ENCODE measurements at regions not wholly inside any gene's neighbourhood (a gene's known extent, or its start where the extent isn't known, plus 50 kb on each side); places are given as distances from the start of the nearest gene placed in this dataset.

DNA sequence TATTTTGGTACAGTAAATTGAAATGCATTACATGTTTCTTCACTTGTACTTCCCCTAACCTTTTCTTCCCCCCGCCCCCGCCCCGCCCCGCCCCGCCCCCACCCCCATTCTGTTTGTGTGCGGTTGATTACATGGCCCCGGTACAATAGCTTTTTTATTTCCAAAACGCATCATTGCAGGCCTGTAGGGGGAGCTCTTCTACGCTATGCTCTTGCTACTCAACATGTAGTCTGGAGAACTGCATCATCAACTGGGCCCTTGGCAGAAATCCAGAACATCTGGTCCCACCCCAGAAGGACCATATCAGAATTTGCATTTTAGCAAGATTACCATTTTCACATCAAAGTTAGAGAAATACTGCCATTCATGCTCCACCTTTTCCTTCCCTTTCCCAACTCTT, 333.3 kb upstream of the DDX53 start:
- Histone ChIP-seq H3K36me3 (ENCODE audit: insufficient read depth, low read length) (no peaks in the 10 kb centered on the region), H3K27ac (ENCODE audit: low read depth, low read length) (no peak overlapping the region), H3K9me3 (ENCODE audit: low read length) (no peaks in the 10 kb centered on the region), H3K4me3 (ENCODE audit: low read depth in 1 of 2, low read length in 2 of 2) (no peak overlapping the region), H3K9ac (ENCODE audit: low read length) (no peak overlapping the region), H3K27me3 (ENCODE audit: control insufficient read depth in 1 of 2, insufficient read depth in 2 of 2, low read length in 2 of 2) (no peaks in the 10 kb centered on the region), H3K4me1 (ENCODE audit: insufficient read depth, low read length) (no peaks in the 10 kb centered on the region)

DNA sequence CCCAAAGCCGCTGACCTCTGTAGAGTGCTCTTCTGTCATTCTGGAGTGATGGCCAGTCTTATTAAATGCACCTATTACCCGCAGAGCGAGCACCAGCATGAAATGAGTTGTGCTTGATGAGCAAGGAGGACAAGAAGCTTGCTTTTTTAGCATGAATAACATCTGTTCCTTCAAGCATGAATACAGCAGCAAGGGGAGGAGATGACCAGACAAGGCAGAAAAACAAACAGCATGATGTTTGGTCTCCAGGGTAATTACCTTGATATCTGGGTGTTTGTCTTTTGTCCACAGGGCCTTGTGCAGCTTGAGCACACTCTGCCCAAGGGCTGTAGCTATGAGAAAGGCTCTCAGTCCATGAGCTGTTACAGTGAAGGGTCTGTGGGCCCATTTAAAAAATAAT, 324.8 kb upstream of the DDX53 start:
- no peak overlapping the region for H3K9ac ChIP-seq (ENCODE audit: low read length)
- H3K4me1 ChIP-seq (ENCODE audit: insufficient read depth, low read length) = no peaks in the 10 kb centered on the region
- no peaks in the 10 kb centered on the region for H3K9me3 ChIP-seq (ENCODE audit: low read length)
- H3K36me3 ChIP-seq (ENCODE audit: insufficient read depth, low read length) = no peaks in the 10 kb centered on the region
- no peak overlapping the region for H3K4me3 ChIP-seq (ENCODE audit: low read depth in 1 of 2, low read length in 2 of 2)
- no peak overlapping the region for H3K27ac ChIP-seq (ENCODE audit: low read depth, low read length)
- H3K27me3 ChIP-seq (ENCODE audit: control insufficient read depth in 1 of 2, insufficient read depth in 2 of 2, low read length in 2 of 2) = no peaks in the 10 kb centered on the region

DNA sequence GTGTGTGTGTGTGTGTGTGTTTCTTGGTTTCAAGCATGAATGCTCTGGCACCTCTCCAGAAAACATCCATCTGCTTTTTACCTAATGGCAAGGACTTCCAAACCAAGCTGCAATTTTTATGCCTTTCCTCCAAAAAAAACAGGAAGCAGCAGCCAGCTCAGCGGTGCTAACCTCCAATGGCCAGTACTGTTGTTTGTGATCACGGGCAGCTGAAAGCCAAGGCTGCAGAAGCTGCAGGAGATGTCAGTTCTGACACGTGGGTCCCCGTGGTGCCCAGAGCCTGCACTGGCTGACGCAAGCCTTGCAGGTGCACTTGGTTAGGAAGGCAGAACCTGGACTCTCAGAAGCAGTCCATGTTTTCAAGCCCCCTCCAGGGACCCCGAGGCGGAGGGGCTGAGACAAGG, 313.6 kb upstream of the DDX53 start:
- Histone ChIP-seq H3K4me1 (ENCODE audit: insufficient read depth, low read length) (no peaks in the 10 kb centered on the region), H3K27me3 (ENCODE audit: control insufficient read depth in 1 of 2, insufficient read depth in 2 of 2, low read length in 2 of 2) (no peaks in the 10 kb centered on the region), H3K9ac (ENCODE audit: low read length) (no peak overlapping the region), H3K36me3 (ENCODE audit: insufficient read depth, low read length) (no peaks in the 10 kb centered on the region), H3K27ac (ENCODE audit: low read depth, low read length) (no peak overlapping the region), H3K4me3 (ENCODE audit: low read depth in 1 of 2, low read length in 2 of 2) (no peak overlapping the region), H3K9me3 (ENCODE audit: low read length) (no peaks in the 10 kb centered on the region)

- Histone ChIP-seq H3K4me1 (ENCODE audit: insufficient read depth, low read length) (no peaks in the 10 kb centered on the region), H3K27me3 (ENCODE audit: control insufficient read depth in 1 of 2, insufficient read depth in 2 of 2, low read length in 2 of 2) (no peaks in the 10 kb centered on the region), H3K27ac (ENCODE audit: low read depth, low read length) (no peak overlapping the region), H3K4me3 (ENCODE audit: low read depth in 1 of 2, low read length in 2 of 2) (no peak overlapping the region), H3K36me3 (ENCODE audit: insufficient read depth, low read length) (no peaks in the 10 kb centered on the region), H3K9me3 (ENCODE audit: low read length) (no peaks in the 10 kb centered on the region), H3K9ac (ENCODE audit: low read length) (no peak overlapping the region)
Observed at GRCh38 chrX:22689290-22689689, 310.5 kb upstream of the DDX53 start.

- Histone ChIP-seq H3K9me3 (ENCODE audit: low read length) (no peaks in the 10 kb centered on the region), H3K9ac (ENCODE audit: low read length) (no peak overlapping the region), H3K36me3 (ENCODE audit: insufficient read depth, low read length) (no peaks in the 10 kb centered on the region), H3K27ac (ENCODE audit: low read depth, low read length) (no peak overlapping the region), H3K4me3 (ENCODE audit: low read depth in 1 of 2, low read length in 2 of 2) (no peak overlapping the region), H3K4me1 (ENCODE audit: insufficient read depth, low read length) (no peaks in the 10 kb centered on the region), H3K27me3 (ENCODE audit: control insufficient read depth in 1 of 2, insufficient read depth in 2 of 2, low read length in 2 of 2) (no peaks in the 10 kb centered on the region)
Observed at GRCh38 chrX:22690116-22690515, 309.6 kb upstream of the DDX53 start.

- no peak overlapping the region for H3K27ac ChIP-seq (ENCODE audit: low read depth, low read length)
- H3K4me3 ChIP-seq (ENCODE audit: low read depth in 1 of 2, low read length in 2 of 2) = no peak overlapping the region
- no peaks in the 10 kb centered on the region for H3K9me3 ChIP-seq (ENCODE audit: low read length)
- H3K27me3 ChIP-seq (ENCODE audit: control insufficient read depth in 1 of 2, insufficient read depth in 2 of 2, low read length in 2 of 2) = no peaks in the 10 kb centered on the region
- H3K4me1 ChIP-seq (ENCODE audit: insufficient read depth, low read length) = no peaks in the 10 kb centered on the region
- no peaks in the 10 kb centered on the region for H3K36me3 ChIP-seq (ENCODE audit: insufficient read depth, low read length)
- no peak overlapping the region for H3K9ac ChIP-seq (ENCODE audit: low read length)
Observed at GRCh38 chrX:22691966-22692565, 307.7 kb upstream of the DDX53 start.

DNA sequence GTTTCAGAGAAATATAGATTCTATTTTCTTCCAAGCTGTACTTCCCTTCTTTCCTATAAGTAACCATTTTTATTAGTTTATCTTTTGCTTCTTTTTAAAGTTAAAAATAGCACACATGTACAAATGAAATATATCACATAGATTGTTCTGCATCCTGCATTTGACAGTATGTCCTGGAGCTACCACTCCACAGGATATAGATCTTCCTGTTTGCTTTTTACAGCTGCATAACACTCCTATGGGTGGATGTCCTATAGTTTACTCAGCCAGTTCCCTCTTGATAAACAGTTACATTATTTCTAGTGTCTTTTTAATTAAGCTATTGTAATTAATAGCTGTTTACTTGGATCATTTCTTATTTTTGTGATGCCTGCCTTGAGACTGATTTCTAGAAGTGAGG, 301.6 kb upstream of the DDX53 start:
- no peaks in the 10 kb centered on the region for H3K27me3 ChIP-seq (ENCODE audit: control insufficient read depth in 1 of 2, insufficient read depth in 2 of 2, low read length in 2 of 2)

GRCh38 chrX:22699581-22700091, 300.1 kb upstream of the DDX53 start:
- Histone ChIP-seq H3K27me3 (ENCODE audit: control insufficient read depth in 1 of 2, insufficient read depth in 2 of 2, low read length in 2 of 2) (no peaks in the 10 kb centered on the region), H3K4me1 (ENCODE audit: insufficient read depth, low read length) (no peaks in the 10 kb centered on the region), H3K9me3 (ENCODE audit: low read length) (no peaks in the 10 kb centered on the region), H3K4me3 (ENCODE audit: low read depth in 1 of 2, low read length in 2 of 2) (no peak overlapping the region), H3K9ac (ENCODE audit: low read length) (no peak overlapping the region), H3K27ac (ENCODE audit: low read depth, low read length) (no peak overlapping the region), H3K36me3 (ENCODE audit: insufficient read depth, low read length) (no peaks in the 10 kb centered on the region)

More for the DNA sequence above, 301.6 kb upstream of the DDX53 start:
- H3K36me3 ChIP-seq (ENCODE audit: insufficient read depth, low read length) = no peaks in the 10 kb centered on the region
- no peak overlapping the region for H3K9ac ChIP-seq (ENCODE audit: low read length)
- H3K9me3 ChIP-seq (ENCODE audit: low read length) = no peaks in the 10 kb centered on the region
- no peak overlapping the region for H3K27ac ChIP-seq (ENCODE audit: low read depth, low read length)
- H3K4me1 ChIP-seq (ENCODE audit: insufficient read depth, low read length) = no peaks in the 10 kb centered on the region
- no peak overlapping the region for H3K4me3 ChIP-seq (ENCODE audit: low read depth in 1 of 2, low read length in 2 of 2)

DNA sequence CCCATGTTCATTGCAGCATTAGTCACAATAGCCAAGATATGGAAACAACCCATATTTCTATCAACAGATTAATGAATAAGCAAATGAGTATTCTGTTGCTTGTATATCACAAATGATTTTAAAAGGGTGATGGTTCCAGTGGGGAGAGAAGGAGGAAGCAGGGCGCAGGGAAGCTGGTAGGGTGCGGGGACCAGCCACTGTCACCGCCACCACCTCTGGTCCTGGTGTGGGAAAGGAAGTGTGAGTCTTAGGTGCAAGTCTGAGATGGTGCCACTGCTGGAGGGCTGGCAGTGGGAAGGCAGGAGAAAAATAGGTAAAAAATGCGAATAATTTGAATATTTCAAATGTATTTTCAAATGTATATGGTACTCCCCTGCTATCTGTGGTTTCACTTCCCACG, 286.8 kb upstream of the DDX53 start:
- no peak overlapping the region for H3K9ac ChIP-seq (ENCODE audit: low read length)
- no peaks in the 10 kb centered on the region for H3K27me3 ChIP-seq (ENCODE audit: control insufficient read depth in 1 of 2, insufficient read depth in 2 of 2, low read length in 2 of 2)
- no peaks in the 10 kb centered on the region for H3K36me3 ChIP-seq (ENCODE audit: insufficient read depth, low read length)
- H3K27ac ChIP-seq (ENCODE audit: low read depth, low read length) = no peak overlapping the region
- no peaks in the 10 kb centered on the region for H3K9me3 ChIP-seq (ENCODE audit: low read length)
- H3K4me3 ChIP-seq (ENCODE audit: low read depth in 1 of 2, low read length in 2 of 2) = no peak overlapping the region
- no peaks in the 10 kb centered on the region for H3K4me1 ChIP-seq (ENCODE audit: insufficient read depth, low read length)

- Histone ChIP-seq H3K9ac (ENCODE audit: low read length) (no peak overlapping the region), H3K4me3 (ENCODE audit: low read depth in 1 of 2, low read length in 2 of 2) (no peak overlapping the region), H3K4me1 (ENCODE audit: insufficient read depth, low read length) (no peaks in the 10 kb centered on the region), H3K9me3 (ENCODE audit: low read length) (no peaks in the 10 kb centered on the region), H3K27ac (ENCODE audit: low read depth, low read length) (no peak overlapping the region), H3K36me3 (ENCODE audit: insufficient read depth, low read length) (no peaks in the 10 kb centered on the region), H3K27me3 (ENCODE audit: control insufficient read depth in 1 of 2, insufficient read depth in 2 of 2, low read length in 2 of 2) (no peaks in the 10 kb centered on the region)
Observed at GRCh38 chrX:22730542-22730941, 269.2 kb upstream of the DDX53 start.

- no peaks in the 10 kb centered on the region for H3K27me3 ChIP-seq (ENCODE audit: control insufficient read depth in 1 of 2, insufficient read depth in 2 of 2, low read length in 2 of 2)
- H3K4me3 ChIP-seq (ENCODE audit: low read depth in 1 of 2, low read length in 2 of 2) = no peak overlapping the region
- no peaks in the 10 kb centered on the region for H3K4me1 ChIP-seq (ENCODE audit: insufficient read depth, low read length)
- H3K36me3 ChIP-seq (ENCODE audit: insufficient read depth, low read length) = no peaks in the 10 kb centered on the region
- H3K9ac ChIP-seq (ENCODE audit: low read length) = no peak overlapping the region
- H3K9me3 ChIP-seq (ENCODE audit: low read length) = no peaks in the 10 kb centered on the region
- H3K27ac ChIP-seq (ENCODE audit: low read depth, low read length) = no peak overlapping the region
Observed at GRCh38 chrX:22737541-22737940, 262.2 kb upstream of the DDX53 start.

- H3K9ac ChIP-seq (ENCODE audit: low read length) = no peak overlapping the region
- H3K4me1 ChIP-seq (ENCODE audit: insufficient read depth, low read length) = no peaks in the 10 kb centered on the region
- H3K4me3 ChIP-seq (ENCODE audit: low read depth in 1 of 2, low read length in 2 of 2) = no peak overlapping the region
- H3K27me3 ChIP-seq (ENCODE audit: control insufficient read depth in 1 of 2, insufficient read depth in 2 of 2, low read length in 2 of 2) = no peaks in the 10 kb centered on the region
- no peaks in the 10 kb centered on the region for H3K36me3 ChIP-seq (ENCODE audit: insufficient read depth, low read length)
- no peak overlapping the region for H3K27ac ChIP-seq (ENCODE audit: low read depth, low read length)
- no peaks in the 10 kb centered on the region for H3K9me3 ChIP-seq (ENCODE audit: low read length)
Observed at GRCh38 chrX:22739276-22739675, 260.5 kb upstream of the DDX53 start.

Measured in muscle layer of colon (tissue), 2 donors.